OCI-LY3 (cell line): ENCODE measurements at regions not wholly inside any gene's neighbourhood (a gene's known extent, or its start where the extent isn't known, plus 50 kb on each side); places are given as distances from the start of the nearest gene placed in this dataset.

ENCODE experiments used
- H2AFZ ChIP-seq: fragments of 200-600, 300-600 bp; shearing (Covaris generic); 2 replicates; pipeline ENCODE4 v1.6.0; 2014; ENCODE audit warnings: antibody characterized with exemption, low read depth, low read length
- H3K27ac ChIP-seq: fragments of 200-600, 300-600 bp; sonication (generic); 2 replicates; pipeline ENCODE4 v1.5.1; 2014; ENCODE audit warnings: mild to moderate bottlenecking, low read length, moderate library complexity, mixed read lengths
- H3K27me3 ChIP-seq: fragments of 200-600, 300-600 bp; sonication (generic); 2 replicates; pipeline ENCODE4 v1.6.1; 2014; ENCODE audit warnings: low read depth, low read length, mixed read lengths
- H3K36me3 ChIP-seq: fragments of 200-600, 300-600 bp; sonication (generic); replicated peaks from 2 replicates; pipeline ENCODE3; 2014; ENCODE audit warnings: low read depth, low read length, mixed read lengths
- H3K4me1 ChIP-seq: fragments of 300-600, 200-600 bp; sonication (generic); 2 replicates; pipeline ENCODE4 v1.6.1; 2014; ENCODE audit warnings: low read length, mixed read lengths
- H3K4me2 ChIP-seq: fragments of 200-600, 300-600 bp; sonication (generic); 2 replicates; pipeline ENCODE4 v1.6.1; 2014; ENCODE audit warnings: low read length, mixed read lengths
- H3K4me3 ChIP-seq: fragments of 300-600, 200-600 bp; sonication (generic); 2 replicates; pipeline ENCODE4 v1.5.1; 2014; ENCODE audit warnings: antibody characterized with exemption, mild to moderate bottlenecking, low read length, moderate library complexity
- H3K79me2 ChIP-seq: fragments of 300-600, 200-600 bp; shearing (Covaris generic); 2 replicates; pipeline ENCODE4 v1.6.1; 2014; ENCODE audit warnings: mild to moderate bottlenecking, low read length, mixed read lengths
- H3K9ac ChIP-seq: fragments of 300-600, 200-600 bp; shearing (Covaris generic); 2 replicates; pipeline ENCODE4 v1.6.0; 2014; ENCODE audit warnings: mild to moderate bottlenecking, low read length, moderate library complexity
- H3K9me3 ChIP-seq: fragments of 200-600, 300-600 bp; shearing (Covaris generic); 2 replicates; pipeline ENCODE4 v1.6.1; 2014; ENCODE audit warnings: low read length, mixed read lengths; ENCODE audit not compliant: insufficient read depth
- H4K20me1 ChIP-seq: fragments of 200-600, 300-600 bp; sonication (generic); 2 replicates; pipeline ENCODE4 v1.6.1; 2016; ENCODE audit warnings: low read length, mixed read lengths; ENCODE audit not compliant: insufficient read depth
- CTCF ChIP-seq: fragments of 200-600, 300-600 bp; sonication (generic); IDR thresholded peaks from 2 replicates; pipeline ENCODE4 v1.5.1; 2014; ENCODE audit warnings: antibody characterized with exemption, low read length, low read depth
- EZH2phosphoT487 ChIP-seq: fragments of 200-600 bp; shearing (Covaris generic); IDR thresholded peaks from 2 replicates; pipeline ENCODE4 v1.6.1; 2018; ENCODE audit warnings: antibody characterized with exemption, mixed run types, low read depth

- no peak overlapping the region for H3K4me2 ChIP-seq
- TF ChIP-seq EZH2phosphoT487 (no peak), CTCF (no peak)
- no peak overlapping the region for H2AFZ ChIP-seq
Observed at GRCh38 chr2:215521031-215521430, 85.2 kb upstream of the FN1 start.

DNA sequence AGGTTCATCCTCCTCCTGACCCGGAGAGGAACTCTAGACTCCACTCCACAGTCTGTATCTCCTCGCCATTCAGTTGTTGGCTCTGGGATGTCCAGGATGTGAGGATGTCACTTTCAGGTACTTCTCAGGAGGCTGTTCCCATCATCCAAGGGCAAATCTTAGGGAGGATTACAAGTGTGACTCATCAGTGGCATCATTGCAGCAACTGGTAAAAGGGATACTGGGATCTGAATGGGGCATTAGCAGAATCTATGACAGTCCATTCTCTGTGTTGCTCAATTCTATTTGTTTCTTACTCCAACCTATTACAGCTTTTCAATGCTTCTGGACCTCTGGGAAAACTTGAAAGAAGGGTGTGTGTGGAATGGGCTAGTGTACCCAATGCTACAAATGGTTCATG, 81.5 kb upstream of the FN1 start:
- H3K27ac ChIP-seq, result no peak overlapping the region
- no peak overlapping the region for H3K4me3 ChIP-seq
- H3K4me1 ChIP-seq, result no peaks in the 10 kb centered on the region
- H3K4me2 ChIP-seq, result no peak overlapping the region
- no peaks in the 10 kb centered on the region for H3K9me3 ChIP-seq
- no peak overlapping the region for H2AFZ ChIP-seq
- TF ChIP-seq EZH2phosphoT487 (no peak), CTCF (no peak)
- H3K9ac ChIP-seq, result no peak overlapping the region
- no peaks in the 10 kb centered on the region for H3K27me3 ChIP-seq
- no peaks in the 10 kb centered on the region for H3K36me3 ChIP-seq
- no peaks in the 10 kb centered on the region for H4K20me1 ChIP-seq
- no peaks in the 10 kb centered on the region for H3K79me2 ChIP-seq

More at GRCh38 chr2:215521031-215521430, 85.2 kb upstream of the FN1 start:
- H3K9me3 ChIP-seq, result no peaks in the 10 kb centered on the region
- no peaks in the 10 kb centered on the region for H4K20me1 ChIP-seq
- H3K4me1 ChIP-seq, result no peaks in the 10 kb centered on the region
- H3K27me3 ChIP-seq, result no peaks in the 10 kb centered on the region
- no peak overlapping the region for H3K9ac ChIP-seq
- no peaks in the 10 kb centered on the region for H3K79me2 ChIP-seq
- H3K36me3 ChIP-seq, result no peaks in the 10 kb centered on the region
- H3K27ac ChIP-seq, result no peak overlapping the region
- H3K4me3 ChIP-seq, result no peak overlapping the region

DNA sequence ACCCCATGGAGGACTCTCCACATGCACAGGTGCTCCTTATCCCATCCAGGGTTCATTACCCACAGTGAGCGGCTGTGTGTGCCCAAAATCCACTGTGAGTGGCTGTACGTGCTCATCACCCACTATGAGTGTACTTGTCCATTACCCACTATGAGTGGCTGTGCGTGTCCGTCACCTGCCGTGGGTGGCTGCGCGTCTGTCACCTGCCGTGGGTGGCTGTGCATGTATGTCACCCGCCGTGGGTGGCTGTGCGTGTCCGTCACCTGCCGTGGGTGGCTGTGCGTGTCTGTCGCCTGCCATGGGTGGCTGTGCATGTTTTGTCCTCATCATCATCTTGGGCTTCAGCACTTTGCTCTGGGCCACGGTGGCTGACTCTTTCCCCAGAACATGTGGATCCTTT, 78.6 kb upstream of the FN1 start:
- H3K27me3 ChIP-seq, result no peaks in the 10 kb centered on the region
- H3K4me1 ChIP-seq, result no peaks in the 10 kb centered on the region
- H3K36me3 ChIP-seq, result no peaks in the 10 kb centered on the region
- H3K4me2 ChIP-seq, result no peak overlapping the region
- H3K4me3 ChIP-seq, result no peak overlapping the region
- H3K9me3 ChIP-seq, result no peaks in the 10 kb centered on the region
- no peak for TF ChIP-seq EZH2phosphoT487
- TF ChIP-seq CTCF, result no peak
- no peak overlapping the region for H3K27ac ChIP-seq
- H2AFZ ChIP-seq, result no peak overlapping the region
- no peak overlapping the region for H3K9ac ChIP-seq
- H4K20me1 ChIP-seq, result no peaks in the 10 kb centered on the region
- no peaks in the 10 kb centered on the region for H3K79me2 ChIP-seq

GRCh38 chr2:215511454-215512346, 75.8 kb upstream of the FN1 start:
- H3K4me1 ChIP-seq, result peaks cover 7% of the 10 kb centered on the region
- no peaks in the 10 kb centered on the region for H4K20me1 ChIP-seq
- 0 out of 2 replicates have a peak overlapping the region, but pooled peaks have one; percentile 46 for H2AFZ ChIP-seq
- no peak overlapping the region for H3K4me3 ChIP-seq
- H3K4me2 ChIP-seq, result no peak overlapping the region
- no peaks in the 10 kb centered on the region for H3K79me2 ChIP-seq
- H3K27ac ChIP-seq, result no peak overlapping the region
- no peaks in the 10 kb centered on the region for H3K36me3 ChIP-seq
- no peaks in the 10 kb centered on the region for H3K27me3 ChIP-seq
- H3K9me3 ChIP-seq, result no peaks in the 10 kb centered on the region
- no peak overlapping the region for H3K9ac ChIP-seq
- no peak for TF ChIP-seq EZH2phosphoT487
- TF ChIP-seq CTCF, result no peak
